KMS-11 (cell line): ENCODE measurements at regions not wholly inside any gene's neighbourhood (a gene's known extent, or its start where the extent isn't known, plus 50 kb on each side); places are given as distances from the start of the nearest gene placed in this dataset.

Experiments used
- H2AFZ ChIP-seq: fragments of 200-600 bp; sonication (generic); 2 replicates; pipeline ENCODE4 v1.6.1; 2016; ENCODE audit warnings: antibody characterized with exemption, mixed run types, low read depth
- H3K27ac ChIP-seq: fragments of 200-600 bp; sonication (generic); 2 replicates; pipeline ENCODE4 v1.6.1; 2016; ENCODE audit warnings: mild to moderate bottlenecking, mixed run types
- H3K27me3 ChIP-seq: fragments of 200-600 bp; sonication (generic); 2 replicates; pipeline ENCODE4 v1.6.1; 2017; ENCODE audit warnings: mild to moderate bottlenecking, low read depth, mixed run types, moderate library complexity; ENCODE audit not compliant: insufficient read depth
- H3K36me3 ChIP-seq: fragments of 200-600 bp; sonication (generic); 2 replicates; pipeline ENCODE4 v1.6.1; 2017; ENCODE audit warnings: mild to moderate bottlenecking, mixed run types; ENCODE audit not compliant: insufficient read depth
- H3K4me1 ChIP-seq: fragments of 200-600 bp; sonication (generic); 2 replicates; pipeline ENCODE4 v1.6.1; 2016; ENCODE audit warnings: mild to moderate bottlenecking, low read depth, mixed run types; ENCODE audit not compliant: poor library complexity, severe bottlenecking
- H3K4me2 ChIP-seq: fragments of 200-600 bp; sonication (generic); 2 replicates; pipeline ENCODE4 v1.7.0; 2016; ENCODE audit warnings: mild to moderate bottlenecking, mixed run types
- H3K4me3 ChIP-seq: fragments of 200-600 bp; sonication (generic); IDR thresholded peaks from 2 replicates; pipeline ENCODE4 v1.6.1; 2017; ENCODE audit warnings: low read depth, low read length, mixed read lengths; ENCODE audit not compliant: insufficient read depth
- H3K79me2 ChIP-seq: fragments of 200-600 bp; sonication (generic); 2 replicates; pipeline ENCODE4 v1.6.1; 2016; ENCODE audit warnings: low read depth, mixed run types; ENCODE audit not compliant: insufficient read depth
- H3K9ac ChIP-seq: fragments of 200-600 bp; sonication (generic); 2 replicates; pipeline ENCODE4 v1.6.1; 2016; ENCODE audit warnings: mild to moderate bottlenecking, mixed run types
- H4K20me1 ChIP-seq: fragments of 200-600 bp; sonication (generic); 2 replicates; pipeline ENCODE4 v1.6.1; 2016; ENCODE audit warnings: mild to moderate bottlenecking, mixed run types; ENCODE audit not compliant: insufficient read depth
- TF ChIP-seq, protein P1 (sequence below): fragments of 200-600 bp; sonication (generic); conservative IDR thresholded peaks from 2 replicates; pipeline ENCODE4 v1.6.1; 2017; ENCODE audit warnings: low read depth, mild to moderate bottlenecking, antibody characterized with exemption, low read length, moderate library complexity, mixed read lengths

GRCh38 chr9:87233431-87233830, 264.2 kb upstream of the DAPK1 start:
- Histone ChIP-seq H3K9ac (no peak overlapping the region), H2AFZ (no peak overlapping the region), H3K4me2 (no peak overlapping the region), H3K36me3 (no peaks in the 10 kb centered on the region), H3K4me3 (no peak overlapping the region), H3K27me3 (no peaks in the 10 kb centered on the region), H3K4me1 (no peaks in the 10 kb centered on the region), H3K27ac (no peak overlapping the region), H4K20me1 (no peaks in the 10 kb centered on the region), H3K79me2 (no peaks in the 10 kb centered on the region)
- TF ChIP-seq, protein P1, sequence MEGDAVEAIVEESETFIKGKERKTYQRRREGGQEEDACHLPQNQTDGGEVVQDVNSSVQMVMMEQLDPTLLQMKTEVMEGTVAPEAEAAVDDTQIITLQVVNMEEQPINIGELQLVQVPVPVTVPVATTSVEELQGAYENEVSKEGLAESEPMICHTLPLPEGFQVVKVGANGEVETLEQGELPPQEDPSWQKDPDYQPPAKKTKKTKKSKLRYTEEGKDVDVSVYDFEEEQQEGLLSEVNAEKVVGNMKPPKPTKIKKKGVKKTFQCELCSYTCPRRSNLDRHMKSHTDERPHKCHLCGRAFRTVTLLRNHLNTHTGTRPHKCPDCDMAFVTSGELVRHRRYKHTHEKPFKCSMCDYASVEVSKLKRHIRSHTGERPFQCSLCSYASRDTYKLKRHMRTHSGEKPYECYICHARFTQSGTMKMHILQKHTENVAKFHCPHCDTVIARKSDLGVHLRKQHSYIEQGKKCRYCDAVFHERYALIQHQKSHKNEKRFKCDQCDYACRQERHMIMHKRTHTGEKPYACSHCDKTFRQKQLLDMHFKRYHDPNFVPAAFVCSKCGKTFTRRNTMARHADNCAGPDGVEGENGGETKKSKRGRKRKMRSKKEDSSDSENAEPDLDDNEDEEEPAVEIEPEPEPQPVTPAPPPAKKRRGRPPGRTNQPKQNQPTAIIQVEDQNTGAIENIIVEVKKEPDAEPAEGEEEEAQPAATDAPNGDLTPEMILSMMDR: no peak

- Histone ChIP-seq H3K4me1 (no peaks in the 10 kb centered on the region), H3K4me2 (no peak overlapping the region), H3K27ac (no peak overlapping the region), H3K27me3 (no peaks in the 10 kb centered on the region), H3K9ac (no peak overlapping the region), H2AFZ (no peak overlapping the region), H3K4me3 (no peak overlapping the region), H4K20me1 (no peaks in the 10 kb centered on the region), H3K36me3 (no peaks in the 10 kb centered on the region), H3K79me2 (no peaks in the 10 kb centered on the region)
- TF ChIP-seq, protein P1: no peak
These were observed 263.7 kb upstream of the DAPK1 start for GRCh38 chr9:87233899-87234455.

DNA sequence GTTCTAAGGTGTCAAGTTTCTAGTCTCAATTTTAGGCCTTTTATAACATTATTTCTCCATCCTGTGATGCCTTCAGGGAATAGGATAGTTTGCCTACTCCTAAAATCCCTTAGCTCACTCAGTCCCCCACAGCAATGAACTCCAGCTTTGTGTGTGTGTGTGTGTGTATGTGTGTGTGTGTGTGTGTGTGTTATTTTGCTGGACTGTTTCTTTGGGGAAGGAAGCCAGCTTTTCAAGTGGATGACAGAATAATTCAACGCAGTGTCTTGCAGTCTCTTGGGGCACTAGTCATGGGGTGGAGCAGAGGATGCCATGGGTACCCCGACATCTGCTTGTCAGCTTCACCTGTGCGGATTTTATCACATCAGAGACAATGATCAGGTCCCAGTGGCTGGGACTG, 262.8 kb upstream of the DAPK1 start:
- no peaks in the 10 kb centered on the region for H3K4me1 ChIP-seq
- TF ChIP-seq, protein P1: no peak
- no peak overlapping the region for H3K4me2 ChIP-seq
- H3K27me3 ChIP-seq: no peaks in the 10 kb centered on the region
- no peak overlapping the region for H2AFZ ChIP-seq
- H3K79me2 ChIP-seq: no peaks in the 10 kb centered on the region
- no peaks in the 10 kb centered on the region for H4K20me1 ChIP-seq
- H3K9ac ChIP-seq: no peak overlapping the region
- H3K27ac ChIP-seq: no peak overlapping the region
- no peak overlapping the region for H3K4me3 ChIP-seq
- H3K36me3 ChIP-seq: no peaks in the 10 kb centered on the region

DNA sequence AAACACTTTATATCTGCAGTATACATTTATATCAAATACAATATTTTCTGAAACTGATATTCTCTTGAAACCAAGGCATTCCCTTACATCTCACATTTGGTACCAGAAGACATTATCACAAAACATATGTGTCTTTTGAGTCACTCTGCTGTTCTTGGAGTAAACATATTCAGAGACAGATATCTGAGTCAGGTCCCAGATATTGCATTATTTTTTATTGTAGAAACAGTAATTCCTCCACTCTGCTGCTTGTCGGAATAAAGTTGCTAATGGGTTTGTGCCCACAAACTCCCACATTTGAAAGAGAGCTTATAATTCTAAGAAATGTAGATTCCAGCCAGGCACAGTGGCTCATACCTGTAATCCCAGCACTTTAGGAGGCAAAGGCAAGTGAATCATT, 261.1 kb upstream of the DAPK1 start:
- H2AFZ ChIP-seq: no peak overlapping the region
- no peaks in the 10 kb centered on the region for H3K4me1 ChIP-seq
- no peak overlapping the region for H3K9ac ChIP-seq
- H4K20me1 ChIP-seq: no peaks in the 10 kb centered on the region
- H3K36me3 ChIP-seq: no peaks in the 10 kb centered on the region
- no peak overlapping the region for H3K27ac ChIP-seq
- TF ChIP-seq, protein P1: no peak
- H3K4me3 ChIP-seq: no peak overlapping the region
- H3K79me2 ChIP-seq: no peaks in the 10 kb centered on the region
- H3K27me3 ChIP-seq: no peaks in the 10 kb centered on the region
- no peak overlapping the region for H3K4me2 ChIP-seq
